Gastroesophageal sphincter (tissue), 3 donors: ENCODE measurements at regions not wholly inside any gene's neighbourhood (a gene's known extent, or its start where the extent isn't known, plus 50 kb on each side); places are given as distances from the start of the nearest gene placed in this dataset.
"Not testable (repeated sequence)": the region's sequence is repeated elsewhere in the genome, so short reads cannot be mapped to it uniquely, and the experiment has no call there.

ENCODE experiments used
- POLR2A ChIP-seq, 2 donors: fragments of 450-650 bp; IDR thresholded peaks; one replicate each; pipeline ENCODE4 v1.6.1; 2017; ENCODE audit warnings: antibody characterized with exemption in 2 of 2, mild to moderate bottlenecking in 2 of 2, moderate library complexity in 1 of 2
- POLR2AphosphoS5 ChIP-seq: sonication (generic); formaldehyde crosslinking; IDR thresholded peaks from one replicate; pipeline ENCODE4 v1.6.1; 2017; ENCODE audit warnings: antibody characterized with exemption
- TF ChIP-seq, protein P1 (sequence below), 4 experiments: fragments of 200-600 bp in 2 of 4; fragments of 450-650 bp in 2 of 4; sonication (generic) in 1 of 4; IDR thresholded peaks; one replicate each; pipeline ENCODE4 v1.5.1; 2017 to 2019; ENCODE audit warnings: antibody characterized with exemption in 4 of 4, mild to moderate bottlenecking in 2 of 4, moderate library complexity in 2 of 4

DNA sequence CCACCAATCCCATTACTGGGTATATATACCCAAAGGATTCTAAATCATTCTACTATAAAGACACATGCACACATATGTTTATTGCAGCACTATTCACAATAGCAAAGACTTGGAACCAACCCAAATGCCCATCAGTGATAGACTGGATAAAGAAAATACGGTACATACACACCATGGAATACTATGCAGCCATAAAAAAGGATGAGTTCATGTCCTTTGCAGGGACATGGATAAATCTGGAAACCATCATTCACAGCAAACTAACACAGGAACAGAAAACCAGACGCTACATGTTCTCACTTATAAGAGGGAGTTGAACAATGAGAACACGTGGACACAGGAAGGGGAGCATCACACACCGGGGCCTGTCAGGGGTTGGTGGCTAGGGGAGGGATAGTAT is 154.3 kb downstream of the TPBG start:
- not testable (repeated sequence) for TF ChIP-seq POLR2A (IDR thresholded peaks at IDR 0.05); POLR2AphosphoS5
- TF ChIP-seq, protein P1, sequence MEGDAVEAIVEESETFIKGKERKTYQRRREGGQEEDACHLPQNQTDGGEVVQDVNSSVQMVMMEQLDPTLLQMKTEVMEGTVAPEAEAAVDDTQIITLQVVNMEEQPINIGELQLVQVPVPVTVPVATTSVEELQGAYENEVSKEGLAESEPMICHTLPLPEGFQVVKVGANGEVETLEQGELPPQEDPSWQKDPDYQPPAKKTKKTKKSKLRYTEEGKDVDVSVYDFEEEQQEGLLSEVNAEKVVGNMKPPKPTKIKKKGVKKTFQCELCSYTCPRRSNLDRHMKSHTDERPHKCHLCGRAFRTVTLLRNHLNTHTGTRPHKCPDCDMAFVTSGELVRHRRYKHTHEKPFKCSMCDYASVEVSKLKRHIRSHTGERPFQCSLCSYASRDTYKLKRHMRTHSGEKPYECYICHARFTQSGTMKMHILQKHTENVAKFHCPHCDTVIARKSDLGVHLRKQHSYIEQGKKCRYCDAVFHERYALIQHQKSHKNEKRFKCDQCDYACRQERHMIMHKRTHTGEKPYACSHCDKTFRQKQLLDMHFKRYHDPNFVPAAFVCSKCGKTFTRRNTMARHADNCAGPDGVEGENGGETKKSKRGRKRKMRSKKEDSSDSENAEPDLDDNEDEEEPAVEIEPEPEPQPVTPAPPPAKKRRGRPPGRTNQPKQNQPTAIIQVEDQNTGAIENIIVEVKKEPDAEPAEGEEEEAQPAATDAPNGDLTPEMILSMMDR (IDR thresholded peaks at IDR 0.05), result not testable (repeated sequence)
